HG03095 (cell line): ENCODE measurements at regions not wholly inside any gene's neighbourhood (a gene's known extent, or its start where the extent isn't known, plus 50 kb on each side); places are given as distances from the start of the nearest gene placed in this dataset.

Experiments
- ATAC-seq: cut with Tn5 transposase; IDR thresholded peaks from one replicate; pipeline ENCODE4 v1.9.1; 2021; ENCODE audit warnings: moderate library complexity; ENCODE audit not compliant: unreplicated experiment

DNA sequence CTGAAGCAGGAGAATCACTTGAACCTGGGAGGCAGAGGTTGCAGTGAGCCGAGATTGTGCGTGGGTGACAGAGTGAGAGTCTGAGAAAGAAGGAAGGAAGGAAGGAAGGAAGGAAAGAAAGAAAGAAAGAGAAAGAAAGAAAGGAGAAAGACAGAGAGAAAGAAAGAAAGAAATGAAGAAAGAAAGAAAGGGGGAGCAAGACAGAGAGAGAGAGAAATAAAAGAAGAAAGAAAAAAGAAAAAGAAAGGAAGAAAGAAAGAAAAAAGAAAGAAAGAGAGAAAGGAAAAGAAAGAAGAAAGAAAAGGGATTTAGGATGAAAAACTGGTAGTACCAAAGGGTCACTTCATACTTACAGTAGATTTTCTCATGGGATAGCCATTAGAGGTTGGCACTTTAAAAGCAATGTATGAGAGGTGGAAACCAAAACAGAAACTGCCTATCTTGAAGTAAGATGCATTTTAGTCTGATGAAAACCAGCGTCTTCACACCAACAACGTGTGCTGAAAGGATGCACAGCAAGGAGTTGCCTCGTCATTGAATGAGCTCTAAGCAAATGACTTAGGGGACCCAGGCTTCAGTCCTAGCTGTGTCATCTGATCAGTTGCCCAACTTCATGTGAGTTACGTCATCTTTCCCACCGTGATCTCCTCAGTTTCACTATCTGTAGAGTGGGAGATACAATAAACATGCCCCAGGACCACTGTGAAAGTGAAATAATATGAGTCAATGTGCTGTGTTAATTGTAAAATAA lies 133.9 kb upstream of the NEDD9 start:
- peak; percentile 64 for ATAC-seq

DNA sequence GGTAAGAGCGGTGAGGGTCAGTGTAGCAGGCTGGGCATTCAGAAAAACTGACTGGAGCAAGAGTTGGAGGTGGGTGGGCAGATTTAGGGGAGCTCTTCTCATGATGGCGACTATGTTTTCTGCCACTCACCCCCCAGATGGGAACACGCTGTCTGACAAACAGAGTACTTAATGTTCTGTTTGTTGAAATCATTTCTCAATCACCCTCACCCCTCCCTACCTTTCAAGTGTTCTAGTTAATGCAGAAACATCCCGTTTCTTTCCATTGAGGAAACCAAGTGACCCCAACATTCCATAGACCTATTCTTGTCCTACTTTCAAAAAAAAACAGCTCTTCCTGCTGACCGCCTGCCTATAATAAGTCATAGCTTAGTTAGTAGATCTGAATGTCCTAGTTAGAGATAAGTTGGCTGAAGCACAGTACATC lies 132.5 kb upstream of the NEDD9 start:
- ATAC-seq: no peak

DNA sequence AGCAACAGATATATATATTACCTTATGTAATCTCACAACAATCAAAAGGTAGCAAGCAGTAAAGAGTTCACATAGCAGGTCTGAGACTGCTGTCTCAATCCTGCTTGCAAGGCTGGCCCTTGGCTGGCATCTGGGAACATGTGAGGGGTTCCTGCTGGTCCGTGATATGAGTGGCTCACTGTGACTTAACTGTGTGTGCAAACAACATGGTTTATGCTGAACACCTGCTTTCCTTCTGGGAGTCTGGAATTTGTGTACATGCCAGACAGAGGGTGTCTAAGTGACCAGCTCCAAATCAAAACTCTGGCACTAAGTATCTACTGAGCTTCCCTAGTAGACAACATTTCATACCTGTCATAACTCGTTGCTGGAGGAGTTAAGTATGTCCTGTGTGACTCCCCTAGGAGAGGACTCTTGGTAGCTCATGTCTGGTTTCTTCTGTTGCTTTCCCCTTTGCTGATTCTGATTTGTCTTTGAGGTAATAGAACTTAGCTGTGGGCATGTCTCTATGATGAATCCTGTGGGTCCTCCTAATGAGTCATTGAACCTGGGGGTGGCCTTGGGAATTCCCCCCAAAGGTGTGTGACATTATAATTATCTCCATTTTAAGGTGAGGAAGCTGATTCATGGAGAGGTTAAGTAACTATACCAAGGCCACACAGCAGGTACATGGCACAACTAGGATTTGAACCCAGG lies 131.6 kb upstream of the NEDD9 start:
- no peak for ATAC-seq

DNA sequence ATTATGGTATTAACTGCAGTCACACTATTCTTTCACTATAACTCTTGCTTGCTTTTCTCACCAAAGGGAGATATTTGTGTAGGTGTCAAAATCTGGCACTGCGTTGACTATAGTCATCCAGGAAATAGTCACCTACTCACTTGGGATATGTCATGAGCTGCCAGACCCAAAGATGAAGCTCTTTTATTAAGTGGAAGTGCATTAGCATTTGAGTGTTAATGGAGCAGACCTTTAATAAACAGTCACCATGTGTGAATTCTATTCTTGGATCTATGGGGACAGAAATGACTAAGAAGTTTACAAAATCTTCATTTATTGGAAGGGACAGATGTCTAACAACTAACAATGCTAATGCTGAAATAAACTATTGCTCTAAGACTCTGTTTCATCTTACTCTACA lies 130.1 kb upstream of the NEDD9 start:
- no peak for ATAC-seq

DNA sequence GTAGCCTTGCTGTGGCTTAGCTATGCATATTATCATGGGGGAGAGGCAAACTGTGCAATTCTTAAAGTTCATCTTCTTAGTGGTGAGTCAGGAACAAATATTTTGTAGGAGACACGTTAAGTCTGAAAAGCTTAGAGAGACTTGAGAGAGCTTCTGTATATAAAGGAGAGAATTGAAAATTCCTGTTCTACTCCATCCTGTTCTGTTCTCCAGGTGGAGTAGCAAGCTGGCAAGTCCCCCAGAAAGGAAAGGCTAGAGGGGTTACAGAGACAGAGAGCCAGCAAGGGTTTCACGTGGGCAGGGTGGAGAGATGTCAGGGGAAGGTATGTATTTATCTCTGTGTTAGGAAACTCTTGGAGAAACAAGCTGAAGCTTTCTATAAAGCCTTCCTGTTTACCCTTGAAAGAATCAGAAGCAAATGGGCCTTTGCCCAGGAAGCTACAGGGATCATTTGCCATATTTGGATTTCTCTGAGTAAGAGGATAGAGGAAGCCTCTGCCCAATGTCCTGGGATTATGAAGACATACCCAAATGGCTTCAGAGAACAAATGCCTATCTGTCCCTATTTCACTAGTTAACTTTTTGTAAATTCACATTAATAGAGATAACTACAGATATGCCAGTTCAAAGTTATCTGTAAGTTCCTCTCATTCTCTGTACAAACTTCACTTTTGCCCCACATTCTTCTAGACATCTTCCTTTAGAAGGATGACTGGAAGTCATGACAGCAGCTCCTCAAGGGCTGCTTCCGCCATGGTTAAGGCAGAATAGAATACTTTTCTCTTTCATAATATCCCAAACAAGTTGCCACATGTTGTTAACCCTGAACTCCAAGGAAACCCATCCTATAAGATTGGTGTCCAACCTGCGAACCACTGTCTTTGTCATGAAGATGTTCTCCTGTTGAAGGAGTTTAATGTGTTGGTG lies 126.7 kb upstream of the NEDD9 start:
- no peak for ATAC-seq

DNA sequence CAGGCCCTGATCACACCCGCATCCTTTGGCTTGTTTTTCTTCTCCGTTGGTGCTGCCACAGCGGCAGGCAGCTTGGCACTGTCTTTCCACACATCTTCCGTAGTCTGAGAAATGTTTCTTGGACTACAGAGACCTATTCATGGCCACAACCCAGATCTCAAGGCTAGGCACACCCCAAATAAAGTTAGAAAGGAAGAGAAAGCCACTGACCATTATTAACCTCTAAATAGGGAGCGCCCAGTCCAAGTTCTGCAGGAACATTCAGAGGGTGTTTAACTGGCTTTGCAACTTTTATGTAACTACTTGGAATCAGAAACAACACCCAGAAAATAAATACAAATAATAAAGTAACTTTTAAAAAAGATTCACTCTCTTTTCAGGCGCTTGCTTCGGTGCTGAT lies 124.8 kb upstream of the NEDD9 start:
- no peak for ATAC-seq

DNA sequence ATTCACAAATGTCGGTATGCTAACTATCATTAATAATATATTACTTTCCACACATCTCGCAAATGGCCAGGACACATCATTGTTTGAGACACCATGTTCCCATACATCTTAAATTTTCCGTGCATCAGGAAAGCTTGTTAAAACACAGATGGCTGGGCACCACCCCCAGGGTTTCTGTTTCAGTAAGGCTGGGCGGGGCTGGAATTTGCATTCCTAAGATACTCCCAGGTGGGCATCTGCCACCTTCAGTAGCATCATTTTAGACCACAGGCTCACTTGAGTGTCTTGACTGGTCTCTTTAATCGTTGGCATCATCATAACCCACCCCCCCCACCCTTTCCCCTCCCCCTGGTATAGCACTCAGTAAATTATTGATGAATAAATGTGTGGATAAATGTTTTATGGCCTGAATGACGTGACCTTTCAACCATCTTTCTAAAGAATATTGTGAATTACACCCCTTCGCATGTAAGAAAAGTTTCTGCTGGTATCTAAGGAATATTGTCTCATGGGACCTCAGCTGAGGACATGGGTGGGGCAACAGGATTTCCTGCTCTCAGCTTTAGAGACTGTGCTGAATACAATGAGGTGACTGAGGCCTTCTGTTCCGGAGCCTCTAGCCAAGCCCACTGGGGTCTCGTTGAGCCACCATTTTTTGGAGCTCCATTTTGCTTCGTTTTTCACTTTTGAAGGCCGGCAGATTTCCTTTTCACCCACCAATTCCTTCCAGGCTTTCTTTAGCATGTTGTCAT lies 124.1 kb upstream of the NEDD9 start:
- no peak for ATAC-seq

DNA sequence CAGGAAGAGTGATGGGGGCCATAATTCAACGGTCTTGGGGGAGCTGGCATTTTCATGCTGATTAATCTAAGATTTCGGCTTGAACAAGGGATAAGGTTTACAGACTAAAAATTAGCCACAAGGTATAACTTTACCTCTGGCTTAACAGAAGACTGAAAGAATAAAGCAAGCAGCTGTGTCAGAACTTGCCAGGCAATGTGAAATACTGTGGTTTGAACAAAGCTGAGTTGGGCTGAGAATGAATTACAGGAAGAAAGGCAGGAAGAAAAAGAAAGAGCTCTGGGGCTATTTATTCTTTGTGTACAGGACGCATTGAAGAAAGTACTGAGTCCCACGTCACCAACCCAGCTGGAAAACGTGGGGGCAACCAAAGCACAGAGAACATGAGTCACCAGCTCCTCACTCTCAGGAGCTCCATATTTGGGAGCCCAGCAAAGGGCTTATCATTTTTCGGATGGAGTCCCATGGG lies 121.5 kb upstream of the NEDD9 start:
- ATAC-seq: no peak

DNA sequence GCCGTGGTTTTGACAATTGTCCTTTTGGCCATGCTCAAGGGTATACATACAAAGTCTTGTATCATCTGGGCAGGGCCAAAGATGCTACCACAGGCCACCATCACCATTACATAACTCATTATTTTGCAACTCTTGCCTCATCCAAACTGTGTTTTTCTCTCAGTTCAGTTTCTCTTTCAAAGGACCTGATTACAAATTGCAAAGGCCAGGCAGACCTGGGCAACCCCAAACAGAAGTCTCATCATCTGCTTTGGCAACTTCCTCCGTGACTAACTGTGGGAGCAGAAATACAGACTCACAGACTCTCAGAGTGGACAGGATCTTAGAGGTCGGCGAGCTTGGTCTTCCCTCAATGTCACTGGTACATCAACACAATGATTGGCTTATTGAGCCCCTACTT lies 117.8 kb upstream of the NEDD9 start:
- no peak for ATAC-seq

DNA sequence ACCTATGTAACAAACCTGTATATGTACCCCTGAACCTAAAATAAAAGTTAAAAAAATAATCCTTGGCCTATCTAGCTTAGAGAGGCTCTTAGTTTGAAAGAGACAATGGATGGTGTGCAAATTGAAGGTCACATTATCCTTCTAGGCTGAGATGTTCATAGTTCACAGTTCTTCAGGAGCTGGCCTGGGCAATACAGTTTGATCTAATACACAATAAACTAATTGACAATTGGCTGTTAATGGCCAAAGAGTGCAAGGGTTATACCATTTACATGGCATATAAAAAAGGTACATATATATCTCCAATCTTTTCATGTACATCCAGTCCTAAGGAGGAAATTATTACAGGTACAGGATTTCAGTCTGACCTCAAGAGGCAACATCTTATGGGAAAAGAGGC lies 117.4 kb upstream of the NEDD9 start:
- ATAC-seq: no peak

DNA sequence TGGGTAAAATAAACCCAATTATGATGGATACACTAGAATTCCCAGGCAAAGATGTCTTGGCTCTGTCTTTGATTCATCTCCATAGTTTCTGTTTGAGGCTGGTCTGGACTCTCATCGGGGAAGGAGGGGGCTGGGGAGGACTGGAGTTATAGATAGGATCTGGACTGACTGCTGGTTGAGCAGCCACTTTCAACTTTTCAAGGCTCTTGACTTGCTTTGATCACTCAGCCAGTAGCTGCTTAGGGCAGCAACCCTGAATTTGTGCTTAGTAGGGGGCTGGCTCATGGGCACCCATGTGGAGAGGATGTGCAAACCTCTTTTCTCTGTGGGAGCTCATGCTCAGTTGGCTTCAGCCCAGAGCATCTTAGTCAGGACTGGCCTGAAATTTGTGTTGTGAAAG lies 114.0 kb upstream of the NEDD9 start:
- no peak for ATAC-seq

DNA sequence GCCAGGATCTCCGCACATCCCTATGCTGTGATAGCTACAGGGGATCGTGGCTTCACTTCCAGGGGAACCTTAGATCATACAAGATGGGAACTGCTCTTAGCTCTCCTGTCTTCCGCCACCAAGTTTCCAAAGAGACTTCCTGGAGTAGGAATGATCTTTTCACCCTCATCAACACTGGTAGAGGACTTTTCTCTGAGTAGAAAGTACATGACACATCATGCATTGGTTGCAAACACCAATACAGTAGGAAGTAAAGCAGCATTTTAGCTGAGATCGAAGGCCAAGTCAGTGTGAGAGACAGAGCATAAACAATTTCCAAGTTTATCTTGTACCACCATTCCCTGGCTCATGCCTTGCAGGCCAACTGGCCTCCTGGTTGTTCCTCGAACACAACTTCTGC lies 113.1 kb upstream of the NEDD9 start:
- ATAC-seq: no peak

DNA sequence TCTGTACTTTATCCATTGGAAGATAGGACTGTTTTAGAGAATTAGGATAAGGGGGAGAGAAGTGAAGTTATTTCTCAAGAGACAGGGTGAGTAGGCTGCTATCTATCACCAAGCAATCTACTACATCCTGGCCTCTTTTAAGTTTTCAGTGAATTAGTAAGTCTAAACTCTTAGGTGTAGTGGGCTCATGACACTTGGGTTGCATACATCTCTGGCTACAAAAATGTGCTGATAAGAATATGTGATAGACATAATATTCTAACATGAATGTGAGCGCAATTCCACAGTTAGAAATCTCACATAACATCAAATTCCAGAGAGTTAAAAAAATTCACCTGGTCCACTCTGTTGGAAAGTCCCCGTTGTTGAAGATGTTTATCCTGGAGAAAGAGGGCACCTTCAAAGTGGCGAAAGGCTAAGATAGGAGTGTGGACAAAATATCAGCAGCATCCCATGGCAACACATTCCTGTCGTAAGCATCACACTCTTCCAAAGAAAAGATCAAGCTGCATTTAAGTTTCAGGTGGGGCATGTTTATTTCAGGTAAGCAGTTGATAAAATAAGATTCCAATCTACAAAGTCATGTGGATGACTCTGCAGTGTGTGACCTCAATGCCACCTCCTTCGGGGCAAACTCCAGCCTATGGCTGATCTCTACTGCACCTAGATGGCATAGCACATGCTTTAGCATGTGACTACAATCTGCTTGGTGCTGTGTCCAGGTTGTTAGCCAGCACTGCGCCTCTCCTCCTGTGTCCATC lies 111.7 kb upstream of the NEDD9 start:
- no peak for ATAC-seq

DNA sequence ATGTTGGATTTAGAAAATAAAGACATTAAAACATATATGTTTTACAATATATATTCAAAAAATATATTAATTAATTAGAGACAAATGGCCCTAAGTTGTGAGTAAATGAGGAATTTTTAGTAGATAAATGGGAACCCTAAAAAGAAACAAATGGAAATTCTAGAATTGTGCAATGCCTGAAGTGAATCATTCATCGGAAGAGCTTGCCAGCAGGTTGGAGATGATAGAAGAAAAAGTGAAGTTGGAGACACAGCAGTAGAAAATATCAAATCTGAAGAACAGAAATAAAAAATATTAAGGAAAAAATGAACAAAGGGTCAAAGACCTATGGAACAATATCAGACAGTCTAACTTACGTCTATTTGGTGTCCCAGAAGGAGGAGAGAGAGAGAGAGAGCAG lies 109.4 kb upstream of the NEDD9 start:
- ATAC-seq: no peak

DNA sequence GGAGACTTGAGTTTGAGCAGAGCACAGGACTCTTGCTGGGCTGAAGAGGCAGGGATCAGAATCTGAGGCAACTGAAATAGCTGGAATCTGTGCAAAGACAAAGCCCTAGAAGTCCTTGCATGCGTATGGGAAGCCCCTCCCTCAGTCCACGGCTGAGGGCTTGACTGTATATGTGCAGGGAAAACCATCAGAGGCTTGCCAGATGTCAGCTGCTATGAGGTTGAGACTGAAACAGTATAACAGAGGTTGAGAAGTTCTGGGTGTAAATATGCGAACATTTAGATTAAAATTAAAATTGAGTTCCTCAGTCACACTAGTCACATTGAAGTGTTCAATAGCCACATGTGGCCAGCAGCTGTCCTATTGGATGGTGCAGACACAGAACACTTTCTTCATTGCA lies 108.8 kb upstream of the NEDD9 start:
- no peak for ATAC-seq

DNA sequence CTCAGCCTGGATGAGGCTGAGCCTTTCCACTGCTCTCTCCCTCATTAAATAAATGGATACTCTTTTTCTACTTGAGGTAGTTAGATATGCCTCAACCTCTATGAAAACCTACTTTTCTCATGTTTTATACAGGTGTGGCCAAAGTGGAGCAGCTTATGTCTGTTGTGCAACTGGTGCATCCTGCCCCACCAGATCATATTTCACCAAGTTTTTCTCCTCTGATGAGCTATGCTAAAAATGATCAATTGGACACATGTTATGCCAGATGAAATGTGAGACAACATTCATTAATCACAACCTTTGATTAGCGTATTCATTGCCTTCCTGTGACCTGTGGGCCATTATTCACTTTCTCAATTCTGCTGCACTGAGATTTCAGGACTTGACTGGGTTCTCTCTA lies 106.9 kb upstream of the NEDD9 start:
- no peak for ATAC-seq

DNA sequence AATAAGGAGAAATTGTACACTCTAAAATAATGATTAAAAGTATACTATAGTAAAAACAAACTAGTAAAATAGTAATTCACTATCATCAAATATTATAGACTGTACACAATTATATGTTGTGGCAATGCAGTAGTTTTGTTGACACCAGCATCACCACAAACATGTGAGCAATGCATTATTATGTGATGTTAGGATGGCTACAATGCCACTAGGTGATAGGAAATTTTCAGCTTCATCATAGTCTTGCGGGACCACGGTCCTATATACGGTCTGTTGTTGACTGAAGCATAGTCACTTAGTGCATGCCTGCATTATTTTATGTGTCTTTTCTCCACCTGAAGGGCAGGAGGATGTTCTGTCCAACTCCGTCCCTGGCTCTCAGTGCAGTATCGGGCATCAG lies 104.8 kb upstream of the NEDD9 start:
- no peak for ATAC-seq

DNA sequence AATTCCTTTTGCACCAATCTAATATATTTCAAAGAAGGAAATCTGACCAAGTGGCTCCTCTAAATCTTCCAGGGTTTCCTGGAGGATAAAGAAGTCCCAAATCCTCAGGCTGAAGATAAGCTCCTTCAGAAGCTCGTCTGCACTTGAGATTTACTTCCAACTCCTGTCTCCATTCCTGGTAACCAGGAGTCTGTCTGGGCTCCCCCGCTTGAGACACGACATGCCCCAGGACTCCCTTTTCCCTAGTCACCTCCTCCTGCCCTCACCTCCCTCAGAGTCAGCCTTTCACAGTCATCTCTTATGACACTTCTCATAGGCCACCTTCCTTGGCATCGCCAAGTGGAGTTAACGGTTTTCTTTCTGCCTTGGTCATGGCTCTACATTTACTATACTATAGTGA lies 103.4 kb upstream of the NEDD9 start:
- ATAC-seq: no peak

DNA sequence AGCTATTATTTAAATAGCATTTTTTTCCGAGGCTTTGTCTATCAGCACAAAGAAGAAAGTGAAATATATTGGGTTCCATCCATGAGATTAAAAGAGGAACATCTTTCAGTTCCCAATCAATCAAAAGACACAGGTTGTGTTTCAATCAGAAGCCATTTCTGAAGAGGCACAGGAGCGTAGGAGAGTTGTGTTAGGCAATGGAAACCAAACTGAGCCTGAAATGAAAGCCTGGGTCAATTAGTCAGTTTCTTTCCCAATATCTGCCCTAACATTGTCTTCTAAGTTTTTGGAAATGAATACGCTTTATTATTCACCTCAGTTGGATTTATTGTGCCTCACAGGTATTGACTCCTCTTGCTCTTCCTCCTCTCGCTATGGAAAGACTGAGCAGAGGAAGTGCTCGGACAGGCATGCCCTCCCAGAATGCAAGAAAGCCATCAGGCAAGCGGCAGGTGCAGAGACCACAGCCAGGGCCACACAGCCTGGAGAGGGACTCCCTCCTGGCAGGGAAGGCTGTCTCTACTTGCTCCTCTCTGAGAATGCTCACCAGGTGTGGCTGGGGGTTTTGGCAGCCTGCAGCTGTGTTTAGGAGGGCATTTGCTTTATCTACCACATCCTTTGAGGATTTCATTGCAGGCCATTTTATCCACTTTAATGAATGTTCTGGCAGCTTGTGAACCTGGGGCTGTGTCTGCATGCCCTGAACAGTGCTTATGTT lies 100.8 kb upstream of the NEDD9 start:
- ATAC-seq: no peak
